Prostate gland (tissue), 2 donors: ENCODE measurements at regions not wholly inside any gene's neighbourhood (a gene's known extent, or its start where the extent isn't known, plus 50 kb on each side); places are given as distances from the start of the nearest gene placed in this dataset.

ENCODE experiments used
- DNase-seq: peaks from one replicate; pipeline ENCODE4 v3.0.0-alpha.2; 2019; ENCODE audit warnings: low spot score
- H3K27ac ChIP-seq, 2 donors: fragments of 200-600 bp; sonication (generic); 2 replicates each; pipeline ENCODE4 v1.5.1; 2017 to 2019
- H3K27me3 ChIP-seq: fragments of 200-600 bp; sonication (generic); replicated peaks from 2 replicates; pipeline ENCODE4 v1.5.1; 2019; ENCODE audit not compliant: insufficient read depth
- H3K36me3 ChIP-seq, 2 donors: fragments of 200-600 bp; sonication (generic); 1 replicate in 1 of 2; 2 replicates in 1 of 2; pipeline versions ENCODE4 v1.5.1 to v1.8.1; 2017 to 2019
- H3K4me1 ChIP-seq: fragments of 200-600 bp; sonication (generic); replicated peaks from 2 replicates; pipeline ENCODE4 v1.5.1; 2019
- H3K4me3 ChIP-seq, 2 donors: fragments of 200-600 bp; sonication (generic); 2 replicates each; pipeline ENCODE4 v1.5.1; 2017 to 2019
- H3K9me3 ChIP-seq: fragments of 200-600 bp; sonication (generic); 2 replicates; pipeline ENCODE4 v1.5.1; 2017
- POLR2A ChIP-seq: fragments of 450-650 bp; IDR thresholded peaks from one replicate; pipeline ENCODE4 v1.6.1; 2016; ENCODE audit warnings: antibody characterized with exemption, mild to moderate bottlenecking
- POLR2AphosphoS5 ChIP-seq: sonication (generic); formaldehyde crosslinking; IDR thresholded peaks from one replicate; pipeline ENCODE4 v1.6.1; 2017; ENCODE audit warnings: antibody characterized with exemption
- WGBS: methylation state at CpG from one replicate; pipeline ENCODE4 v1.1.5; 2018; 5-methylcytosine and 5-hydroxymethylcytosine counted together
- intact Hi-C: fragments of 100-400 bp; cut with DNase I; formaldehyde crosslinking; loops from one replicate; pipeline ENCODE4 v1.14.2; 2022
- TF ChIP-seq, protein P1 (sequence below), 4 experiments: fragments of 200-600 bp in 2 of 4; fragments of 450-650 bp in 2 of 4; sonication (generic) in 2 of 4; IDR thresholded peaks; 1 replicate in 3 of 4; 2 replicates in 1 of 4; pipeline ENCODE4 v1.5.1; 2016 to 2019; ENCODE audit warnings: antibody characterized with exemption in 4 of 4, mild to moderate bottlenecking in 2 of 4, moderate library complexity in 2 of 4

DNA sequence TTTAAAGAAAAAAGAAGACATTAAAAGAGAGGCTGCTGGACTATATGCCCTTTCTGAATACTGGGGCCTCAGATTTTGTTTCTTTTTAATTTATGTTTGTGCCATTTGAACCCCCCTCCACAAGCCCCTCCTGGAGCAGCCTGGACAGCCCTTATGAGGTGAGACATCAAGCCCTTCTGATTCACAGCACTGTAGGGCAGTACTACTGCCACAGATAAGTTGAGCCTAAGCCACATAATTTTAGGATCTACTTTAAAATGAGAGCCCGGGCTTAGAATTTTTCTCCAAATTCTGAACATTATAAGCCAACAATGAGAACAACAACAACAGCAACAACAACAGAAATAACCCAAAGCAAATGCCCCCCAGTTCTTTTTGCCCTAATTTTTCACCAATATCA is 256.9 kb upstream of the SALL1 start:
- DNase-seq, result no peak
- 73% methylated on average over 1 of the region's 1 CpG for WGBS
- H3K9me3 ChIP-seq, result no peaks in the 10 kb centered on the region
- intact Hi-C loops, result no loop called here
- TF ChIP-seq, protein P1, sequence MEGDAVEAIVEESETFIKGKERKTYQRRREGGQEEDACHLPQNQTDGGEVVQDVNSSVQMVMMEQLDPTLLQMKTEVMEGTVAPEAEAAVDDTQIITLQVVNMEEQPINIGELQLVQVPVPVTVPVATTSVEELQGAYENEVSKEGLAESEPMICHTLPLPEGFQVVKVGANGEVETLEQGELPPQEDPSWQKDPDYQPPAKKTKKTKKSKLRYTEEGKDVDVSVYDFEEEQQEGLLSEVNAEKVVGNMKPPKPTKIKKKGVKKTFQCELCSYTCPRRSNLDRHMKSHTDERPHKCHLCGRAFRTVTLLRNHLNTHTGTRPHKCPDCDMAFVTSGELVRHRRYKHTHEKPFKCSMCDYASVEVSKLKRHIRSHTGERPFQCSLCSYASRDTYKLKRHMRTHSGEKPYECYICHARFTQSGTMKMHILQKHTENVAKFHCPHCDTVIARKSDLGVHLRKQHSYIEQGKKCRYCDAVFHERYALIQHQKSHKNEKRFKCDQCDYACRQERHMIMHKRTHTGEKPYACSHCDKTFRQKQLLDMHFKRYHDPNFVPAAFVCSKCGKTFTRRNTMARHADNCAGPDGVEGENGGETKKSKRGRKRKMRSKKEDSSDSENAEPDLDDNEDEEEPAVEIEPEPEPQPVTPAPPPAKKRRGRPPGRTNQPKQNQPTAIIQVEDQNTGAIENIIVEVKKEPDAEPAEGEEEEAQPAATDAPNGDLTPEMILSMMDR (IDR thresholded peaks at IDR 0.05), result no peak
- TF ChIP-seq POLR2A (no peak), POLR2AphosphoS5 (no peak)
- H3K27ac ChIP-seq, result no peak overlapping the region
- no peak overlapping the region for H3K4me3 ChIP-seq
- no peaks in the 10 kb centered on the region for H3K27me3 ChIP-seq
- H3K36me3 ChIP-seq, result no peaks in the 10 kb centered on the region
- no peaks in the 10 kb centered on the region for H3K4me1 ChIP-seq

DNA sequence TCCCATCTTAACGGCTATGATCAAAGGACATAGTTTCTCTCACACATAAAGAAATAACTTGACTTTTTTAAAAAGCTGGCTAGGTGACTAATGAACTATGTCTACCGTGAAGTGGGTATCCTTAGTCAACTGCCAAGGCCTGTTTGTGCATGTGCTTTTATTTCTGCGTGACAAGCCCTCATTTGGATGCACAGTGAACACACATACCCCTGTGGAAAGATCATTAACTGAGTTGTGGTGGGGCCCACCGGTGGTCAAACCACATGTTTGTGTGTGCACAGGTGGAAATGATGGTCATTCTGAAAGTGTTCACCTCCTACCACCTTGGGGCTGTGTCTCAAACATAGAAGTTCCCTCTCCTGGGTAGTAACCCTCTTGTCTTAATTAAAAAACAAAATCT is 256.1 kb upstream of the SALL1 start:
- 68% methylated on average over 4 of the region's 4 CpGs for WGBS
- no peaks in the 10 kb centered on the region for H3K36me3 ChIP-seq
- no peak overlapping the region for H3K27ac ChIP-seq
- H3K4me3 ChIP-seq, result no peak overlapping the region
- H3K4me1 ChIP-seq, result no peaks in the 10 kb centered on the region
- no peak for DNase-seq
- TF ChIP-seq, protein P1 (IDR thresholded peaks at IDR 0.05), result no peak
- TF ChIP-seq POLR2AphosphoS5 (no peak), POLR2A (no peak)
- intact Hi-C loops, result no loop called here
- no peaks in the 10 kb centered on the region for H3K9me3 ChIP-seq
- no peaks in the 10 kb centered on the region for H3K27me3 ChIP-seq

DNA sequence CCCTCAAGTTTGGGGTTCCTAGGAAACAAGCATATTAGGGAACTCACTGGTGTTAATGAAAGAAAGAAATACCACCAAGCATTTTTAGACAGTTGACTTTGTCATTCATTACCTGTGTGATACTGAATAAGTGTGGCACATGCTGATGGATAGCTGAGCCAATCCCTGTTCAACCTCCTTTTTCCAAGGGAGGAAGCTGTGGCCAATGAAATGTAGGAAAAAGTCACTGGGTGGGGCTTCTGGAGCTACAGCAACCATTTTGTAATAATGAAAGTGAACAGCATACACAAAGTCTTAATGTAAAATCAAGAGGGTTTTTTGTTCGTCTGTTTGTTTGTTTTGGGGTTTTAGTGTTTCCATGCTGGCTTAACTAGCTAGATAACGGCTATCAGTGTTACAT is 254.3 kb upstream of the SALL1 start:
- Histone ChIP-seq H3K36me3 (no peaks in the 10 kb centered on the region), H3K4me1 (no peaks in the 10 kb centered on the region), H3K9me3 (no peaks in the 10 kb centered on the region), H3K27me3 (no peaks in the 10 kb centered on the region), H3K27ac (no peak overlapping the region), H3K4me3 (no peak overlapping the region)
- no peak for TF ChIP-seq POLR2AphosphoS5
- no peak for TF ChIP-seq POLR2A
- TF ChIP-seq, protein P1 (IDR thresholded peaks at IDR 0.05), result no peak
- no peak for DNase-seq
- intact Hi-C loops, result no loop called here
- WGBS, result 61% methylated on average over 2 of the region's 2 CpGs

DNA sequence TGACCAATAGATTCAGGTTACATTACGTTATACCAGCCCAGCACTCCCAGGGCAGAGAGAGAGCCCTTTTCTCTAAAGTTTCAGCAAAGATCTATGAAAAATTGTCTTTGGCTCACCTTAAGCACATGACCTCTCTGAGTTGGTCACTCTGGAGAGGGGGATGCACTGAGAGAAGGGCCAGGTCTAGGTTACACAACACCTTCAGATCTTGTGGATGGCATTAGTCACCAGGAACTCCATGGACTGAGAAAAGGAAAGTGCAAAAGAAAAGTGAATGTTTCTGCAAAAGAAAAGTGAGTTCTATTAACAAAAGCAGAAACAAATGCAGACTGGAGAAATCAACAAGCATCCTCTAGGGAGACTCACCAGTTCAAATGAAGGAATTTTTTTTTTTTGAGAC is 253.3 kb upstream of the SALL1 start:
- H3K4me3 ChIP-seq, result no peak overlapping the region
- no peak for DNase-seq
- H3K27ac ChIP-seq, result no peak overlapping the region
- TF ChIP-seq, protein P1 (IDR thresholded peaks at IDR 0.05), result no peak
- no peaks in the 10 kb centered on the region for H3K4me1 ChIP-seq
- H3K36me3 ChIP-seq, result no peaks in the 10 kb centered on the region
- intact Hi-C loops, result no loop called here
- peaks cover 2% of the 10 kb centered on the region for H3K27me3 ChIP-seq
- 46% methylated on average over 1 of the region's 1 CpG for WGBS
- H3K9me3 ChIP-seq, result no peaks in the 10 kb centered on the region

DNA sequence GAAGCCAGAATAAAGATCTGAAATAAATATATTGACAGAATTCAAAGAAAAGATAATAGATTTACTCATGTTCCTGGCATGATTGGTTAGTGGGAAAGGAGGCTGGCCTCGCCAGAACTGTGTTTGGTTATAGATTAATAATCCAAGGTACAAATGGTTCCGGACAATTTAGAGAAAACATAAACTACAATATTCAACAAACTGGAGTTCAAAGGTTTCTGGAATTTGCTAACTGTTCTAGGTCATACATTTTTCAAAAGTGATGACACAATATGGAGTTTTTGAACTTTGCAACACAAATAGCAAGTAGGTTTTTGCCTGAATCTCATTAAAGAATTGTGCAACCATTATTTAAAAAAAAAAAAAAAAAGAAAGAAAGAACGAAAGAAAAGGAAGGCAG is 251.7 kb upstream of the SALL1 start:
- WGBS, result 45% methylated on average over 3 of the region's 3 CpGs
- TF ChIP-seq POLR2AphosphoS5, result no peak
- TF ChIP-seq POLR2A, result no peak
- TF ChIP-seq, protein P1 (IDR thresholded peaks at IDR 0.05), result no peak
- H3K36me3 ChIP-seq, result no peaks in the 10 kb centered on the region
- H3K4me3 ChIP-seq, result no peak overlapping the region
- H3K4me1 ChIP-seq, result no peaks in the 10 kb centered on the region
- peaks cover 2% of the 10 kb centered on the region for H3K27me3 ChIP-seq
- no peak for DNase-seq
- intact Hi-C loops, result no loop called here
- no peak overlapping the region for H3K27ac ChIP-seq
- no peaks in the 10 kb centered on the region for H3K9me3 ChIP-seq
